ENCODE measurements at regions not wholly inside any gene's neighbourhood (a gene's known extent, or its start where the extent isn't known, plus 50 kb on each side); places are given as distances from the start of the nearest gene placed in this dataset.

- DNase-seq (ENCODE audit: low spot score in 2 of 2) = no peak
- Histone ChIP-seq H3K4me1 (peaks cover 0 to 8% of the 10 kb centered on the region in 2 donors), H3K27ac (no peak overlapping the region), H3K36me3 (no peaks in the 10 kb centered on the region), H3K9me3 (no peaks in the 10 kb centered on the region), H3K4me3 (no peak overlapping the region), H3K27me3 (no peaks in the 10 kb centered on the region)
- intact Hi-C loops (cut with DNase I) = loop anchor here (5.0 kb wide), 1 partner anchor 33 kb away; no protein-coding TSS in a partner anchor
- TF ChIP-seq, protein P1, sequence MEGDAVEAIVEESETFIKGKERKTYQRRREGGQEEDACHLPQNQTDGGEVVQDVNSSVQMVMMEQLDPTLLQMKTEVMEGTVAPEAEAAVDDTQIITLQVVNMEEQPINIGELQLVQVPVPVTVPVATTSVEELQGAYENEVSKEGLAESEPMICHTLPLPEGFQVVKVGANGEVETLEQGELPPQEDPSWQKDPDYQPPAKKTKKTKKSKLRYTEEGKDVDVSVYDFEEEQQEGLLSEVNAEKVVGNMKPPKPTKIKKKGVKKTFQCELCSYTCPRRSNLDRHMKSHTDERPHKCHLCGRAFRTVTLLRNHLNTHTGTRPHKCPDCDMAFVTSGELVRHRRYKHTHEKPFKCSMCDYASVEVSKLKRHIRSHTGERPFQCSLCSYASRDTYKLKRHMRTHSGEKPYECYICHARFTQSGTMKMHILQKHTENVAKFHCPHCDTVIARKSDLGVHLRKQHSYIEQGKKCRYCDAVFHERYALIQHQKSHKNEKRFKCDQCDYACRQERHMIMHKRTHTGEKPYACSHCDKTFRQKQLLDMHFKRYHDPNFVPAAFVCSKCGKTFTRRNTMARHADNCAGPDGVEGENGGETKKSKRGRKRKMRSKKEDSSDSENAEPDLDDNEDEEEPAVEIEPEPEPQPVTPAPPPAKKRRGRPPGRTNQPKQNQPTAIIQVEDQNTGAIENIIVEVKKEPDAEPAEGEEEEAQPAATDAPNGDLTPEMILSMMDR (IDR thresholded peaks at IDR 0.05) = no peak
These were observed 66.6 kb upstream of the ABLIM1 start for GRCh38 chr10:114724716-114725106.

DNA sequence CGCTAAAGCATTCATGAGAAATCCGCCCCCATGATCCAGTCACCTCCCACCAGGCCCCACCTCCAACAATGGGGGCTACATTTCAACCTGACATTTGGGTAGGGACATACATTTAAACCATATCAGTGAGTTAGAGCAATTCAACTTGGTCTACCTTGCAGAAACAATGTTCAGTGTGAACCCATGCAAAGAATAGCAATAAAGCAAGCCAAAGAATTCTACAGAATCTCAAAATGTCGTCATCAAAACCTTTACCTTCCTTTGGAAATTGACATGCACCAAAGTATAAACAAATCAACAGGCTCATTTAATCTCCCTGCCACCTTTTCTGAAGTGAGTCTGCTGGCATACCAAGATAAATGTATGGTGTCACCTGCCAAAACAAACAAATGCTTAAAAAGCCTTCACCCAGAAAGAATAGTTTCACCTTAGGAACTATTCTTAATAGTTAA lies 68.8 kb upstream of the ABLIM1 start:
- H3K36me3 ChIP-seq = no peaks in the 10 kb centered on the region
- TF ChIP-seq, protein P1 (IDR thresholded peaks at IDR 0.05) = no peak
- no peak overlapping the region for H3K4me3 ChIP-seq
- intact Hi-C loops (cut with DNase I) = no loop called here
- H3K9me3 ChIP-seq = no peaks in the 10 kb centered on the region
- no peaks in the 10 kb centered on the region for H3K27me3 ChIP-seq
- no peaks in the 10 kb centered on the region for H3K4me1 ChIP-seq
- H3K27ac ChIP-seq = no peak overlapping the region
- DNase-seq (ENCODE audit: low spot score in 2 of 2) = no peak

DNA sequence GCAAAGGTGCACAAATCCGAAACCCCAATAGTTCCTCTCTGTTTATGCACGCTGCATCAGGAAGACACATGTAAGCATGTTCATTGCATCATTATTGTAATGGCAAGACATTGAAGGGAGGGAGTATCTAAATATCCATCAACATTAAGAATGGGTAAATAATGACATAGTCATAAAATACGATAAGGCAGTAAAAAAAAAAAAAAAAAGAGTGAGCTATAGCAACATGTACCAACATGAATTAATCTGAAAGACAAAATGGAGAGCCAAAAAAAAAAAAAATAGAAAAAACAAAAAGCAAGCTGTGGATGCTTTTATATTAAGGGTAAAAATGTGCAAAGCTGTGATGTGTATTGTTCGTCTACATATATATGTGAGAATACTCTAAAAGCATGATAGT lies 70.2 kb upstream of the ABLIM1 start:
- no peak overlapping the region for H3K4me3 ChIP-seq
- intact Hi-C loops (cut with DNase I) = no loop called here
- TF ChIP-seq, protein P1 (IDR thresholded peaks at IDR 0.05) = no peak
- no peaks in the 10 kb centered on the region for H3K9me3 ChIP-seq
- DNase-seq (ENCODE audit: low spot score in 2 of 2) = no peak
- no peaks in the 10 kb centered on the region for H3K36me3 ChIP-seq
- H3K27ac ChIP-seq = no peak overlapping the region
- H3K4me1 ChIP-seq = no peaks in the 10 kb centered on the region
- no peaks in the 10 kb centered on the region for H3K27me3 ChIP-seq

DNA sequence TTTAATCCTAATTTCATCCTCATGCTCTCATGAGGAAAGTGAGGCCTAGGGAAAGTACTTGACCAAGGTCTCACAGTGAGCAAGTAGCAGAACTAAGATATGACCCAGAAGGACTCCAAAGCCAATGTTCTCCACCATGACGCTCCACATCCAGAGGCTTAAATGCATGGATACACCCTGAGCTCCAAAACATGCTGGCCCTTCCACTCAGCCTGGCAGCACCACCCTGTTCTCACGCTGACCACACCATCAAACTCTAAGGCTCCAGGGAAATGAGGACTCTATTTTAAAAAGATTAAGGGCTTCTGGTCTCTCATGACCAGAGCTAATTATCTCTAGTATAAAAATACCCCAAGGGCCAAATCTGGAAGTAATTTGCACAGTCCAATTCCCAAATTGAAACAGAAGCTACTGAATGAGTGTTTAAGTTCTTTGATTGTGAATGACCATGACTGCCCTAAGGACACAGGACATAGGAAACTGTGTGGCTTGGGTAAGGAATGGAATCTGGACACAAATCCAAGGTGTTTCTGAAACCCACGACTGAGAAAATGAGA lies 71.1 kb upstream of the ABLIM1 start:
- Histone ChIP-seq H3K27ac (no peak overlapping the region), H3K9me3 (no peaks in the 10 kb centered on the region), H3K4me1 (no peaks in the 10 kb centered on the region), H3K36me3 (no peaks in the 10 kb centered on the region), H3K4me3 (no peak overlapping the region), H3K27me3 (no peaks in the 10 kb centered on the region)
- TF ChIP-seq, protein P1 (IDR thresholded peaks at IDR 0.05) = no peak
- DNase-seq (ENCODE audit: low spot score in 2 of 2) = no peak
- intact Hi-C loops (cut with DNase I) = no loop called here

DNA sequence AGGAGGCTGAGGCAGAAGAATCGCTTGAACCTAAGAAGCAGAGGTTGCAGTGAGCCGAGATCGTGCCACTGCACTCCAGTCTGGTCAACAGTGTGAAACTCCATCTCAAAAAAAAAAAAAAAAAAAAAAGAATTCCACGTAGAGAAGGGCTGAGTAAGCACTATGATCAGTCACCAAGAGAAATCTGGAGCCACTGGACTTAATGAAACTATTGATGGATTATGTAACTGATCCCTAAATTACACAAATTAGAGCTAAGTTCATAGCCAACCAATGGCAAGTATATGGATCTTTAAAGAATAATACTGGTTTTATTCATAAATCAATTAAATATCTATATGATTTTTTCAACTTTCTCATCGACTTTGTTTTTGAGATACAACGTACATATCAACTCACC lies 72.2 kb upstream of the ABLIM1 start:
- Histone ChIP-seq H3K4me1 (no peaks in the 10 kb centered on the region), H3K27ac (no peak overlapping the region), H3K9me3 (no peaks in the 10 kb centered on the region), H3K27me3 (no peaks in the 10 kb centered on the region), H3K36me3 (no peaks in the 10 kb centered on the region), H3K4me3 (no peak overlapping the region)
- TF ChIP-seq, protein P1 (IDR thresholded peaks at IDR 0.05) = no peak
- intact Hi-C loops (cut with DNase I) = no loop called here
- DNase-seq (ENCODE audit: low spot score in 2 of 2) = no peak

DNA sequence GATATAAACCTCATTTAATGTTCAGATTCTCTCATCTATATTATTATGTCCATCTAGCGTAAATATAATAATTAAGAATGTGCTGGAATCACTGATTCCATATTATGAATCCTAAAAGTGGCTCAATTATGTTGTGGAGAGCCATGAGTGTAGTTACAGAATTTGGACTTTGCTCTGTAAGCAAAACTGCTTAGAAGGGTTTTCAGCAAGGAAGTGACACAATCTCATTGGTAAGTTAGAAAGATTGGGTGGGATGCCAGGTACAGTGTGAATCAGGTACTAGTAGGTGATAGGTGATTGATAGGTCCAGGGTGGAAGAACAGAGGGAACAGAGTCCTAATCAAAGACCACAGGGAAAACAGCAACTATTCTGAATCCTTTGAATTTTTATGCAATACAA lies 74.9 kb upstream of the ABLIM1 start:
- Histone ChIP-seq H3K9me3 (no peaks in the 10 kb centered on the region), H3K4me1 (no peaks in the 10 kb centered on the region), H3K27me3 (no peaks in the 10 kb centered on the region), H3K27ac (no peak overlapping the region), H3K4me3 (no peak overlapping the region), H3K36me3 (no peaks in the 10 kb centered on the region)
- TF ChIP-seq, protein P1 (IDR thresholded peaks at IDR 0.05) = no peak
- intact Hi-C loops (cut with DNase I) = no loop called here
- no peak for DNase-seq (ENCODE audit: low spot score in 2 of 2)
